HG02571 (cell line): ENCODE measurements at regions not wholly inside any gene's neighbourhood (a gene's known extent, or its start where the extent isn't known, plus 50 kb on each side); places are given as distances from the start of the nearest gene placed in this dataset.
"Not testable (repeated sequence)": the region's sequence is repeated elsewhere in the genome, so short reads cannot be mapped to it uniquely, and the experiment has no call there.

ENCODE experiments used
- ATAC-seq: cut with Tn5 transposase; IDR thresholded peaks from one replicate; pipeline ENCODE4 v1.9.1; 2021; ENCODE audit warnings: mild to moderate bottlenecking, moderate library complexity; ENCODE audit not compliant: unreplicated experiment

DNA sequence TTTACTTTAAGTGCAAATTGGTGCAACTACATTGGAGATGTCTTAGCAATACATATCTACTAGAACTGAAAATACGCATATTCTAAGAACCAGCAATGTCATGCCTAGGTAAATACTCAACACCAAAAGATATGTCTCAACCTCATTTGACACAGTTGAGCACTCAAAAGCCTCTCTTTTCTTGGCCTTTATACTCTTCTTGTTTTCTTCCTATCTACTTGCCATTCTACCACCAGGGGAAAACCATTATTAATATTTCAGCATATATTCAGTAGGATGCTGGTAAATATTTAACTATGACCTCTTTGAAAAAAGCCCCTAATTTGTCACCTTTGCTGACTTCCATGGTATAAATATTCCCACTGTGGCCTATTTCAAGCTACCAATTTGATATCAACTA, 443.8 kb downstream of the LRRC70 start:
- no peak for ATAC-seq

DNA sequence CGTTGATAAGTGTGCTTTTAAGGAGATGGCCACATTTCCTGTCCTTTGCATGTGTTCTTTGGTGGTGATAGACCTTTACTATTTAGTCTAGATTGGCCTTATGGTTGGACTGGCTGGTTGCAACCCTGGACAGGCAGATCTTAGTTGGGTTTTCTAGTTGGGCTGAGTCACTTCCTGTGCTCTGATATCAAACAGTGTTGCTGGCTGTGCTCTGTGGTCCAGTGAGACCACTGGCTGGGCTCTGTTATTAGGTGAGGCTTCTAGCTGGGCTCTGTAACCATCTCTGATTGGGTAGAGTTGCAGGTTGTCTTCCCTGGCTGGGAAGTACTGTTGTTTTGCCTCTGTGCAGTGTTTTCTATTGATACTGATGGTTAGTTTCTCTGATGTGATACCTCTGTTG, 432.5 kb downstream of the LRRC70 start:
- ATAC-seq = no peak

GRCh38 chr5:63008195-63008594, 429.6 kb downstream of the LRRC70 start:
- no peak for ATAC-seq

DNA sequence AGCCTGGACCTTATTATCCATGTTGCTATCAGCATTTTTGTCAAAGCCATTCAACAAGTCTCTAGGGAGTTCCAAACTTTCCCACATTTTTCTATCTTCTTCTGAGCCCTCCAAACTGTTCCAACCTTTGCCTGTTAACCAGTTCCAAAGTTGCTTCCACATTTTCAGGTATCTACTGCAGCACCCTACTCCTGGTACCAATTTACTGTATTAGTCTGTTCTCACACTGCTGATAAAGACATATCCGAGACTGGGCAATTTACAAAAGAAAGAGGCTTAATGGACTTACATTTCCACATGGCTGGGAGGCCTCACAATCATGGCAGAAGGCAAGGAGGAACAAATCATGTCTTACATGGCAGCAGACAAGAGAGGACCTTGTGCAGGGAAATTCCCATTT, 416.2 kb downstream of the LRRC70 start:
- not testable (repeated sequence) for ATAC-seq

DNA sequence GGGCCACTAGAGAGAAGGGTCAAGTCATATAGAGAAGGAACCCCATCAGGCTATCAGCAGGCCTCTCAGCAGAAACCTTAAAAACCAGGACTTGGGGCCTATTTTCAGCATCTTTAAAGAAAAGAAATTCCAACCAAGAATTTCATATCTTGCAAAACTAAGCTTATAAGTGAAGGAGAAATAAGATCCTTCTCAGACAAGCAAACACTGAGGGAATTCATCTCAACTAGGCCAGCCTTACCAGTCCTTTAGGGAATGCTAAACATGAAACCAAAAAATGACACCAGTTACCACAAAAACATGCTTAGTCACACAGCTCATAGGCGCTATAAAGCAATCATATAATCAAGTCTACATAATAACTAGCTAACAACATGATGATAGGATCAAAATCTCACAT, 407.1 kb downstream of the LRRC70 start:
- ATAC-seq = no peak

GRCh38 chr5:62982348-62982747, 403.7 kb downstream of the LRRC70 start:
- no peak for ATAC-seq

- no peak for ATAC-seq
Measured at GRCh38 chr5:62980884-62981283, 402.3 kb downstream of the LRRC70 start.

DNA sequence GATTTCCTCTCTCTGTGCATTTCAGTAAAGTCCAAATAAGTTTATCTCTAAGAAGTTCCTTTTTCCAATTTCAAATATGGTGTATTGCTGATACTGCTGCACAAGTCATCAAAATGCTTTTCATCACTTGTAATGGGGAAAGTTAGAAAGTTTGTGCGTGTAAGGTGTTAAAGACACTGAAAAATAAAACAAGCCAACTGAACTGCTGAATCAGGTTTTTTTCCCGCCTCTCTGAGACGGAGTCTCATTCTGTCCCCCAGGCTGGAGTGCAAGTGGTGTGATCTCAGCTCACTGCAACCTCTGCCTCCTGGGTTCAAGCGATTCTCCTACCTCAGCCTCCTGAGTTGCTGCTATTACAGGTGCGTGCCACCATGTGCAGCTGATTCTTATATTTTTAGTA, 400.9 kb downstream of the LRRC70 start:
- ATAC-seq = no peak

DNA sequence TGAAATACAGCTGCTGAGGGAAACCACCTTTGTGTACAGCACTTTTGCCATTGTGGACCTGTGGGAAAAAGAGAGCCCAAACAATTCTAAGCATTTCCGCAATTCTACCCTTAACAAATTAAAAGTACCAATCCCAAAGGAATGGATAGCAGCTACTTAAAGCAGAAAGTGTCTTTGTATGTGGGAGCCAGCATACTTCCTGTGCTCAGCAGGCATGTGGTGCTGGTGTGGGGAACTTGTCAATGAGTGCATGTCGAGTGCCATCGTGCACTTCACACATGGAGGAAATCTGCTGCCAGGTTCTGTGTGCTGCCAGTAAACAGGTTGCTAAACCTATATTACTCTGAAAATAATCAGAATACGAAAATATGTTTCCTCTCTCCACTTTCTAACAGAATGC, 399.0 kb downstream of the LRRC70 start:
- ATAC-seq = no peak

DNA sequence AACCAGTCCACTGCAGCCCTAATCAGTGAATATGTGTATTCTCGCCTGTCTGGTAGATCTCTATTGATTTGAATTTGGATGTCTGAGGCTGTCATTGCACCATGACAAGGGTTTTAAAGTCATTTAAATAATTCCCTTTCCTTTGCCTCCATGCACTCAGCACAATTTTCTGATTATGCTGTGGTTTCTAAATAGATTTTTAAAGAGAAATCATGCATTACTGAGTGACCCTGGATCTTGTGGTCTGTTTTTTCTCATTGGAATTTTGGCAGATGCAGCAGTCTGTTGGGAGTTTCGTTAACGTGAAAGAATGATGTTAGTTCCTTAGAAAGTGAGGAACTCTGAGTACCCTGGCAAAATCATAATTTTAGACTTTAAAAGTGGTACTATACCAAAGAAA, 396.0 kb downstream of the LRRC70 start:
- ATAC-seq = no peak

DNA sequence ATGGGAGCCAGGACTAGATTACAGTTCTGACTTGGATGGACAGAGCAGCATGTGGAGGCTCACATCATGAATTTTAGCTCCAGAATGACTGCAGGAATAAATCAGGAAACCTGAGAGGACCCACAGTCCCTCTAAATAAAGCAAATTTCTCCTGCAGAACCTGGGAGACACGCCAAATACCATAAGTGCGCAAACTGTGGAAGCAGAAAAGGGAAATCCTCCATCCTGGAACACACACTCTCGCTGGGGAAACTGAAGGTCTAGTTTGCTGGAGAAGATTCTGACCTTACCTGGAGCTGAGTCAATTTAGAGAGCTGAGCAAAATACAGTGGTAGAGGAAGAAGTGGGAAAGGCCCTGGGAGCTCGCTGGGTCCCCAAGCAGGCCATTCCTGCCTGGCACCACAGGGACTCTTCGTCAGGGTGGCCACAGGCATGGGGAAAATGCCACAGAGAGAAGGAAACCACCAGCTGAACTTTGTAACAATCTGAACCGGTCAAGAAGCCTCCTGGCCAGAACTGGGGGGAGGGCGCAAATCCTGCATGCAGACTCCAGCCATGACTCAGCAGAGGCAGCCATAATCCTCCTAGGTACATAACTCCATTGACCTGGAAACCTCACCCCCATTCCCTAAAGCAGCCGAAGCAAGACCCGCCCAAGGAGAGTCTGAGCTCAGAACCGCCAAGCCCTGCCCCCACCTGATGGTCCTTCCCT, 390.9 kb downstream of the LRRC70 start:
- ATAC-seq = no peak

DNA sequence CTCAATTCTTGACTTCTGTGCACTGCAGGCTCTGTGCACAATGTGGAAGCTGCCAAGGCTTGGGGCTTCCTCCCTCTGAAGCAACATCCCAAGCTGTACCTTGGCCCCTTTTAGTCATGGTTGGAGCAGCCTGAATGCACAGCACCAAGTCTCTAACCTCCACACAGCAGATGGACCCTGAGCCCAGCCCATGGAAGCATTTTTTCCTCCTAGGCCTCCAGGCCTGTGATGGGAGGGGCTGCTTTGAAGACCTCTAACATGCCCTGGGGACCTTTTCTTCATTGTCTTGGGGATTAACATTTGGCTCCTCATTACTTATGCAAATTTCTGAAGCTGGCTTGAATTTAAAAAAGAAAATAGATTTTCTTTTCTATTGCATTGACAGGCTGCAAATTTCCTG, 385.8 kb downstream of the LRRC70 start:
- no peak for ATAC-seq

DNA sequence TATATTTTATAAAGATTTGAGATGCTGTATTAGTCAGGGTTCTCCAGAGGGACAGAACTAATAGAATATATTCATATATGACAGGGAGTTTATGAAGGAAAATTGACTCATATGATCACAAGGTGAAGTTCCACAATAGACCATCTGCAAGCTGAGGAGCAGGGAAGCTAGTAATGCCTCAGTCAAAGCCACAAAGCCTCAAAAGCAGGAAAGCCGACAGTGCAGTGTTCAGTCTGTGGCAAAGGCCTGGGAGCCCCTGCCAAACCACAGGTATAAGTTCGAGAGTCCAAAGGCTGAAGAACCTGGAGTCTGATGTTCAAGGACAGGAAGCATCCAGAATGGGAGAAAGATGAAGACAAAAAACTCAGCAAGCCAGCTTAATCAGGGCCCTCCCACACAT, 382.2 kb downstream of the LRRC70 start:
- ATAC-seq = no peak

- ATAC-seq = no peak
Measured at GRCh38 chr5:62956597-62956996, 378.0 kb downstream of the LRRC70 start.

- no peak for ATAC-seq
Measured at GRCh38 chr5:62954578-62954977, 376.0 kb downstream of the LRRC70 start.

- no peak for ATAC-seq
Measured at GRCh38 chr5:62948301-62948700, 369.7 kb downstream of the LRRC70 start.

- no peak for ATAC-seq
Measured at GRCh38 chr5:62942384-62942783, 363.8 kb downstream of the LRRC70 start.

- ATAC-seq = no peak
Measured at GRCh38 chr5:62938927-62939326, 360.3 kb downstream of the LRRC70 start.

GRCh38 chr5:62937661-62938558, 359.3 kb downstream of the LRRC70 start:
- ATAC-seq = no peak

DNA sequence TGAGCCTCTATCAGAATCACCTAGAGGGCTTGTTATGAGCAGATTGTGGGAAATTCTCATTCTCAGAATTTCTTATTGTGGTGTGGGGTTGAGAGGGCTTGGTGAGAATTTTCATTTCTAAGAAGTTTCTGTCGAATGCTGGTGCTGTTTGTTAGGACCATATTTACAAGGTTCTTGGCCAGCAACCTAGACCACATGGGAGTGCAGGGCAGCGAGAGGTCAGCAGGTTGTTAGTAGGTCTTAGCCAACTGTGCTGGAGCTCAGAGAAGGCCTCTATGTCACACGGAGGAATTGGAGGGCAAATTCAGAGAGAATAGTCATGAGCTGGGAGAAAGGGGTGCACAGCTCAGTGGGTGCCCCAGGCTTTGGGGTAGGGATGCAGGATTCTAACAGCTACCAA, 357.0 kb downstream of the LRRC70 start:
- ATAC-seq = no peak

DNA sequence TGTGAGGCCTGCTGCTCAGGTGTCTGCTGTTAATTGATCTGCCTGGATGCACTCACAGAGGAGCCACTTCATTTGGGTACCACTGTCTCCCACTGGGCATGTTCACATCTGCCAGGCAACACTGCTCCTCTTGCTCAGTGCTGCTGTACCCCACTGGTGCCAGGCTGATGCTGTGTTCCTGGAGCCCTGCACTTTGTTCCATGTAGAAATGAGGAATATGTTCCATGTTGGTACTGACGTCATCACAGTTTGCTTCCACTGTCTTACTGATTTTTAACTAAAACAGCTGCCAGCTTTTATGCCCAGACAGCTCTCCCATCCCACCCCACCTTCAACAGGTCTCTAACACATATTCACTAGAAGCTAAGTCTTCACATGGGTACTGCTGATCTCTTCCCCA, 355.7 kb downstream of the LRRC70 start:
- ATAC-seq = no peak

- no peak for ATAC-seq
Measured at GRCh38 chr5:62933261-62933660, 354.6 kb downstream of the LRRC70 start.
